CD1c-positive myeloid dendritic cell (primary cell): ENCODE measurements at regions not wholly inside any gene's neighbourhood (a gene's known extent, or its start where the extent isn't known, plus 50 kb on each side); places are given as distances from the start of the nearest gene placed in this dataset.
A peak's percentile ranks its signal among the peaks of the same experiment; 100 is the strongest.
"Not testable (repeated sequence)": the region's sequence is repeated elsewhere in the genome, so short reads cannot be mapped to it uniquely, and the experiment has no call there.

ENCODE experiments used
- DNase-seq: peaks from one replicate; pipeline ENCODE4 v3.0.0-alpha.2; 2016; ENCODE audit errors: extremely low spot score

DNA sequence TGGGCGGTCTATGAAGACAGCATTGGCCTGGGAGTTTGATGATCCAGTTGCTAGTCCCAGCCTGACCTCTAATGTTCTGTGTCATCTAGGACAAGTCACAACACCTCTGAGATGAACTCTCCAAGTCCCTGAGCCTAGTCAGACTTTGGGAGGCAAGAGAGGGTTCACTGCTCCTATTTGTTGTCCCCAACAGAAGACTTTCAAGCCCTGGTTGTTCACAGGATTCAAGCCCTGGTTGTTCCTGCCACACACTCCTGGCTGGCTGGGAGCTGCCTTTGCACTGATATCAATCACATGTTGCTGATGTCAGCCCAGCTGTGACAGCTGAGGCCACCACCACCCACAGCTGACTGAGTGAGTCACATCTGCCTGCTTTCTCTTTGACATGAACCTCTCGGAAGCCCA lies 253.2 kb upstream of the RASGEF1B start:
- peak; percentile 92 for DNase-seq

- peak; percentile 57 for DNase-seq
These were observed 252.3 kb upstream of the RASGEF1B start for GRCh38 chr4:81723927-81724587.

DNA sequence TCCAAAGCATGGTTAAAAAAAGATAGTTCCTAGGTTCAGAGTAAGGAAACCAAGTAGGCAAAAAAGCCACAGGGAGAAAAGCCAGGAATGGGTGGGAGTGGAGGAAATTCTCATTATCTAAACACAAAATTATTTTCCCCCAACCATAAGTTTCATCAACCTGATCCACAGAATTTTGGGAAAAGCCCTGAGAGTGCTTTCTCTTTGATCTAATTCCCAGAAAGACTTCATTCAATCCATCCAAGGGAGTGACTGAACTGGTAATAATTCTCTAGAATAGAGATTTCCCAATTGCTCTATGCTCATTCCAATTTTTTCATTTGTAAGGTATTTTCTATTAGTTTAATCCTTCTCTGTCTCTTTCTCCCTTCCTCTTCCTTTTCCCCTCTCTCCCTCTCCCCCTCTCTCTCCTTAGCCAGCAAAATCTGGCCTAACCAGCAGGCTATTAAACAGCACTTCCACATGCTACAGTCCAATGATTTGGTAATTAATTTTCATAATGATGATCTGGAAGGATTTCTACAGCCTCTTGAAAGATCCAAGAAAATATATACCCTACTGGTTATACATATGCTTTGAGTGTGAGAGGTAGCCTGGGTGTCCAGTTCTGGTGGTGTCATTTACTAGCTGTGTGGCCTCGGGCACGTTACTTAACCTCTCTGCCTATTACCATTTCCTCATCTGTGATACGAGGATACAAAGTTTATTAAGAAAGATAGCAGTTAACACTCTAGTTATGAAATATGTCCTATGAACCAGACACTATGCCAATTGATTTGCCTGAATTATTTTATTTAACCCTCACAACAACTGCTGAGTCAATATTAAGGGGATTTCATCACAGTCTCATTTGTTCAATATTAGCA lies 251.5 kb upstream of the RASGEF1B start:
- DNase-seq, result no peak

GRCh38 chr4:81722290-81722851 lies 250.7 kb upstream of the RASGEF1B start:
- DNase-seq, result no peak

GRCh38 chr4:81715757-81716156 lies 244.1 kb upstream of the RASGEF1B start:
- DNase-seq, result no peak

- not testable (repeated sequence) for DNase-seq
These were observed 243.7 kb upstream of the RASGEF1B start for GRCh38 chr4:81715357-81715756.

GRCh38 chr4:81714291-81714690 lies 242.6 kb upstream of the RASGEF1B start:
- DNase-seq, result no peak

DNA sequence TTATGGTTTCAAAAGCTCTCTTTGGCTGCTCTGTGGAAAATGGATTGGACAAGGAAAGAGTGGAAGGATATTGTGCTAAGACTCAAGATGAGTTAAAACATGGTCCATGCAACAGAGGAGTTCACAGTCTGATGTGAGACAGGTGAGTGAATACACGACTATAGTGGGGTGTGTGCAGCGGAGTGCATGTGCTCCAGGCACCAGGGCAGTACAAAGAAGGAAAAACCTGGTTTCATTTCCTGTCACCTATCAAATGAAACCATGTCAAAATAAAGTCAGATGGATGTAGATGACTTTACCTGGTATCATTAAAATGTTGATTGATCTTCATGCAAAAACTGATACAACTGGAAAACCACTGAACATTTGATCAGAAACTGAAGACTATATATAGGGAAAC lies 241.0 kb upstream of the RASGEF1B start:
- DNase-seq, result no peak

GRCh38 chr4:81704461-81704860 lies 232.8 kb upstream of the RASGEF1B start:
- DNase-seq, result no peak

- no peak for DNase-seq
These were observed 228.5 kb upstream of the RASGEF1B start for GRCh38 chr4:81700189-81700588.

GRCh38 chr4:81698538-81699296 lies 227.0 kb upstream of the RASGEF1B start:
- no peak for DNase-seq

DNA sequence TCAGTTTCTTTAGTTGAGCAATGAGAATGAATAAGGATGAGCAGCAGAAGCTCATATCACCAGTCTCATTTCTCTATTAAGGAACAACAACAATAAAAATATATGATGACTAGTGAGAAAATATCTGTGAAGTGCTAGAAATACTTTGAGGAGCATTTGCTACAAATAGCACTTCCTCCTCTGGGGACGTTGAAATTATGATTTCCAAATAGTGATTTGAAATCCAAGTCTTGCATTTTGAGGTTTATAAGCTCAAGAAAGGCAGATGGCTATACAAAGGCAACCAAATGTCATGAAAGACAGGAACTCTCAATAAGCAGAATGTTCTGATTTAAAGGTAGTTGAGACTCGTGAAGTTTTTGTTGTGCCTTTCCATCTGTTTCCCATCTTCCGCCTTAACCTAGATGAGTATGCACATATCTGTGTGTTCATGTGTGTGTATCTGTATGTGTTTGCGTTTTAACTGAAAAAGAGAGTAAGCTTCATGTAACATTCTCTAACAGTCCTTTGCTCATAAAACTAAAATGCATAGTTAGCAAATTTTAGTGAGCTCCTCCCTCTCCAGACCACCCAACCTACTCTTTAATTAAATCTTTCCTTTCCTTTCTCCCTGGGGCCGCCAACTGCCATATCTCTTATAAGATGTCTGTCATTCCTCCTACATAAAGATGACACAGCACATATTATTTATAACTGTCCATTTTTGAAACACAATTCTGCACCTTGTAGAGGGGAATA lies 222.6 kb upstream of the RASGEF1B start:
- DNase-seq, result no peak

- no peak for DNase-seq
These were observed 219.2 kb upstream of the RASGEF1B start for GRCh38 chr4:81690871-81691270.

- no peak for DNase-seq
These were observed 216.4 kb upstream of the RASGEF1B start for GRCh38 chr4:81688085-81688484.

- DNase-seq, result no peak
These were observed 215.8 kb upstream of the RASGEF1B start for GRCh38 chr4:81687471-81687870.

- no peak for DNase-seq
These were observed 213.4 kb upstream of the RASGEF1B start for GRCh38 chr4:81685104-81685503.

GRCh38 chr4:81684352-81684751 lies 212.6 kb upstream of the RASGEF1B start:
- no peak for DNase-seq

DNA sequence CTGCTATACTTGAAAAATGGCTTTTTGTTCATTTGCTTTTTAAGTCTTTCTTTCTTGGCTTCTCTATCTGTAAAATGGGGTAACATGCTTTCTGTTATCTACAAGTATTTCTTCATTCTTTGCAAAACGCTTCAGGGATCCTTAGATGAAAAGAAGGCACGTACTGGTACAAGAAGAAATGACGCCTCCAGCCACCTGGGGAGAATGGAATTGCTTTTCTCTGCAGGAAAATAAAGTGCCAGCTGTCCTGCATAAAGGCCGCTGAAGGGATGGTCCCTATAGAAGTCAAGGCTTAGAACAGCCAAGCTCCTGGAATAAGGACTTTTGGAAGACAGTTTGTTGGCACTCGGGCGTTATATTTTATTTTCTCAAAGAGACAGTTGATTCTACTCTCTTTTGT lies 210.8 kb upstream of the RASGEF1B start:
- no peak for DNase-seq

DNA sequence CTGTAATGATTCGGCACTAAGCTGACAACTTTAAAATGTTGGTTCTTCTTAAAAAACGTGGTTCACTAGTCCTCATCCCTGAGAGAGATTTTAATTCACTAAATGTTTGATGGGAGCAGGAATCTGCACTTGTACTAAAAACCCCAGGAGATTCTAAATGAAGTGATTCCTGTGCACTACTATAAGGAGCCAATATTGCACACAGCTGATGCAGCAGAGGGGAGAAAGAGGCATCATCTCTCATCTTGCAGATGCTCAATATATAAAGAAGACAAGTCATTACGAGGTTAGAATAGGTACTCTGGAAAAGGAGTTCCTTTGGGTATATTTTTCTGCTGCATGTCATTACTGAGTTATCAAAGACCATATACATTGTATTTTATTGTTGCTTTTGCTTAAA lies 207.6 kb upstream of the RASGEF1B start:
- DNase-seq, result no peak

DNA sequence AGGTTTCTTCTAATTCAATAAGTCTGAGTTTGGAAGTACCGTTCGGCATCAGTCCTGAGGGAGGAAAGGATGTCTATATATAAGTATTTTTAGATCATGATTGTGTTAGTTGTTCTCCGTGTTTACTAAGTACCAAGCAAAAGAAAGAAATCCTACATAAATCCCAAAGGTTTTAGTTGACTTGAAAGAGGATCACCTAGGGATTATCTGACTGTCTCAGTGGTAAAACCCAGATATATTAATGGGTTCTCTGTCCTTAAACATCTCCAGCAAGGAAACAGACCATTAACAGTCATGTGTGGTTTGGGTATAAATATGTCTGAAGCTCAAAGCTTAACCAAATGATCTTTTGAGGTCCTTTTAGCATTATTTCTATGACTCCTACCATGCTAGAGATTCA lies 207.1 kb upstream of the RASGEF1B start:
- no peak for DNase-seq

DNA sequence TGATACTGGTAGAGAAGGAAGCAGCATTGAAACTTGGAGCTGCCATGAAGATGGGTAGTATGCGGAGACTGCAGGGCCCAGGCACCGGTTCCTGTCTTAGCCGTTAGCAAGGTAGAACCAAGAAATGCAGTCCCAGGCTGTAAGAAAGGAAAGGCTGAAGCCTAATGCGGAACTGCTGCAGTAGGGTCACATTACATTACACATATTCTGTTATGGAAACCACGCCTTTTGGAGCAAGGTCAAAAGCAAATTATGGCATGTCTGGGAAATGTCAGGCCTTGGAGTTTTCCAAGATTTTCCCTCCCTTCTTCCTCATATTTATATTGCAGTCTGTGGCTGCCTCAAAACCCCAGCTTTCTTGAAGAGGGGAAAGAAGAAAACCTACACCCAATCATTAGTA lies 204.8 kb upstream of the RASGEF1B start:
- DNase-seq, result no peak
